ENCODE measurements at regions not wholly inside any gene's neighbourhood (a gene's known extent, or its start where the extent isn't known, plus 50 kb on each side); places are given as distances from the start of the nearest gene placed in this dataset.

- ChIA-PET POLR2A (ENCODE audit: low non-redundant PET) (no interaction called here), CTCF (no interaction called here)
- no peak overlapping the region for H3K27ac ChIP-seq
- TF ChIP-seq CTCF (conservative IDR thresholded peaks at IDR 0.05; ENCODE audit: low read depth): no peak
- no peak for DNase-seq (ENCODE audit: low spot score)
Observed at GRCh38 chr6:22809370-22809769, 240.0 kb downstream of the HDGFL1 start.

GRCh38 chr6:22819209-22819608, 249.8 kb downstream of the HDGFL1 start:
- POLR2A ChIA-PET (ENCODE audit: low non-redundant PET): no interaction called here
- no peak overlapping the region for H3K27ac ChIP-seq
- no peak for DNase-seq (ENCODE audit: low spot score)
- CTCF ChIA-PET: no interaction called here
- TF ChIP-seq CTCF (conservative IDR thresholded peaks at IDR 0.05; ENCODE audit: low read depth): no peak

GRCh38 chr6:22821664-22822320, 252.4 kb downstream of the HDGFL1 start:
- no peak overlapping the region for H3K27ac ChIP-seq
- CTCF ChIA-PET: no interaction called here

GRCh38 chr6:22825210-22825609, 255.8 kb downstream of the HDGFL1 start:
- H3K27ac ChIP-seq: no peak overlapping the region
- no peak for DNase-seq (ENCODE audit: low spot score)
- ChIA-PET CTCF (no interaction called here), POLR2A (ENCODE audit: low non-redundant PET) (interaction anchor here (0.6 kb wide), 1 partner anchor 1431 kb away, joined by 5 read pairs; no protein-coding TSS in a partner anchor)
- TF ChIP-seq CTCF (conservative IDR thresholded peaks at IDR 0.05; ENCODE audit: low read depth): no peak

More at GRCh38 chr6:22821664-22822320, 252.4 kb downstream of the HDGFL1 start:
- POLR2A ChIA-PET (ENCODE audit: low non-redundant PET): no interaction called here
- TF ChIP-seq CTCF (conservative IDR thresholded peaks at IDR 0.05; ENCODE audit: low read depth): no peak
- DNase-seq (ENCODE audit: low spot score): no peak

GRCh38 chr6:22826961-22827360, 257.6 kb downstream of the HDGFL1 start:
- TF ChIP-seq CTCF (conservative IDR thresholded peaks at IDR 0.05; ENCODE audit: low read depth): no peak
- ChIA-PET POLR2A (ENCODE audit: low non-redundant PET) (no interaction called here), CTCF (interaction anchor here (0.6 kb wide), 1 partner anchor 165 kb away, joined by 3 read pairs; no protein-coding TSS in a partner anchor)
- no peak overlapping the region for H3K27ac ChIP-seq
- DNase-seq (ENCODE audit: low spot score): no peak

GRCh38 chr6:22827760-22828159, 258.4 kb downstream of the HDGFL1 start:
- no peak for TF ChIP-seq CTCF (conservative IDR thresholded peaks at IDR 0.05; ENCODE audit: low read depth)
- H3K27ac ChIP-seq: no peak overlapping the region
- ChIA-PET POLR2A (ENCODE audit: low non-redundant PET) (no interaction called here), CTCF (interaction anchor here (0.6 kb wide), 2 partner anchors 414 to 483 kb away, joined by 3 read pairs; no protein-coding TSS in a partner anchor)
- DNase-seq (ENCODE audit: low spot score): no peak
